H1 (cell line): ENCODE measurements at regions not wholly inside any gene's neighbourhood (a gene's known extent, or its start where the extent isn't known, plus 50 kb on each side); places are given as distances from the start of the nearest gene placed in this dataset.

ENCODE experiments used
- CTCF ChIA-PET: fragments of 300-600 bp; sonication (Branson Sonifier 250); formaldehyde crosslinking; loops from one replicate; lab custom pipeline; 2021; ENCODE audit not compliant: partially characterized antibody; lab: Charles Lee
- POLR2A ChIA-PET: fragments of 300-600 bp; sonication (Branson Sonifier 250); formaldehyde crosslinking; loops from one replicate; lab custom pipeline; 2021; ENCODE audit warnings: inconsistent platforms; ENCODE audit not compliant: partially characterized antibody; lab: Charles Lee
- DNase-seq, 2 experiments: peaks; one replicate each; pipeline versions ENCODE4 v3.0.0 to v3.0.0-alpha.2; 2010 to 2022; ENCODE audit warnings: low spot score in 2 of 2, low read depth in 1 of 2, mixed read lengths in 1 of 2
- FAIRE-seq: peaks from 2 replicates; lab custom pipeline; 2011; peaks lifted over from hg19 to GRCh38; lab: Jason Lieb, UNC
- H2AFZ ChIP-seq: 2 replicates; pipeline ENCODE4 v1.8.1; 2012; ENCODE audit warnings: low read length, inconsistent platforms
- H2AK5ac ChIP-seq: 2 replicates; pipeline ENCODE4 v1.6.1; 2013; ENCODE audit warnings: low read depth, low read length
- H2BK120ac ChIP-seq: replicated peaks from 2 replicates; pipeline ENCODE3; 2013; ENCODE audit warnings: low read depth, low read length, inconsistent platforms
- H2BK12ac ChIP-seq: 2 replicates; pipeline ENCODE4 v1.6.1; 2013; ENCODE audit warnings: low read depth, low read length
- H2BK15ac ChIP-seq: 2 replicates; pipeline ENCODE4 v1.6.1; 2013; ENCODE audit warnings: low read length
- H2BK20ac ChIP-seq: 2 replicates; pipeline ENCODE4 v1.6.1; 2013; ENCODE audit warnings: low read length
- H2BK5ac ChIP-seq: 2 replicates; pipeline ENCODE4 v1.6.1; 2013; ENCODE audit warnings: low read depth, low read length
- H3K14ac ChIP-seq: 2 replicates; pipeline ENCODE4 v1.6.1; 2013; ENCODE audit warnings: inconsistent platforms; ENCODE audit not compliant: insufficient read length
- H3K18ac ChIP-seq: 2 replicates; pipeline ENCODE4 v1.6.1; 2013; ENCODE audit warnings: low read length; ENCODE audit errors: extremely low read depth
- H3K23ac ChIP-seq: 2 replicates; pipeline ENCODE4 v1.6.1; 2013; ENCODE audit warnings: inconsistent platforms; ENCODE audit not compliant: insufficient read length
- H3K23me2 ChIP-seq: 2 replicates; pipeline ENCODE4 v1.6.1; 2013; ENCODE audit warnings: low read depth, low read length
- H3K27ac ChIP-seq: 2 replicates; pipeline ENCODE4 v1.6.1; 2011; ENCODE audit warnings: low read depth, low read length, inconsistent platforms
- H3K27me3 ChIP-seq, 4 experiments: replicated peaks in 1 of 4; 1 replicate in 1 of 4; 2 replicates in 3 of 4; pipeline versions ENCODE4 v1.6.1 to v1.8.1; 2011 to 2013; ENCODE audit warnings: low read length in 3 of 4, mild to moderate bottlenecking in 3 of 4, inconsistent platforms in 2 of 4, mixed read lengths in 2 of 4, moderate library complexity in 1 of 4; ENCODE audit not compliant: control insufficient read depth in 3 of 4, insufficient read depth in 3 of 4; ENCODE audit errors: extremely low read depth in 1 of 4
- H3K36me3 ChIP-seq, 4 experiments: 2 replicates each; pipeline versions ENCODE4 v1.6.1 to v1.8.1; 2011 to 2013; ENCODE audit warnings: mild to moderate bottlenecking in 4 of 4, low read length in 3 of 4, moderate library complexity in 2 of 4, control low read depth in 1 of 4, inconsistent platforms in 1 of 4; ENCODE audit not compliant: insufficient read depth in 4 of 4, control insufficient read depth in 2 of 4
- H3K4ac ChIP-seq: replicated peaks from 2 replicates; pipeline ENCODE3; 2013; ENCODE audit warnings: low read length, low read depth, mixed read lengths, inconsistent platforms; ENCODE audit not compliant: insufficient read length
- H3K4me1 ChIP-seq, 4 experiments: replicated peaks in 1 of 4; 1 replicate in 1 of 4; 2 replicates in 3 of 4; pipeline versions ENCODE4 v1.6.1 to v1.8.1; 2011 to 2013; ENCODE audit warnings: low read length in 3 of 4, inconsistent platforms in 2 of 4, mixed read lengths in 1 of 4; ENCODE audit not compliant: insufficient read depth in 4 of 4, control insufficient read depth in 3 of 4
- H3K4me2 ChIP-seq, 2 experiments: 2 replicates each; pipeline versions ENCODE4 v1.6.1 to v1.8.1; 2011 to 2013; ENCODE audit warnings: low read depth in 2 of 2, low read length in 2 of 2, control low read depth in 1 of 2, inconsistent platforms in 1 of 2, mild to moderate bottlenecking in 1 of 2; ENCODE audit not compliant: insufficient read depth in 1 of 2
- H3K4me3 ChIP-seq, 4 experiments: fragments of 200-600, 300-600 bp in 1 of 4; sonication (generic), shearing (Covaris generic), sonication (Bioruptor Twin) in 1 of 4; 2 replicates each; pipeline versions ENCODE4 v1.5.1 to v1.8.1; 2011 to 2016; ENCODE audit warnings: low read length in 4 of 4, low read depth in 3 of 4, control low read depth in 2 of 4, inconsistent platforms in 2 of 4, mild to moderate bottlenecking in 2 of 4, mixed read lengths in 1 of 4, moderate library complexity in 1 of 4; ENCODE audit not compliant: insufficient read depth in 2 of 4; ENCODE audit errors: extremely low read depth in 1 of 4
- H3K56ac ChIP-seq: replicated peaks from 2 replicates; pipeline ENCODE3; 2013; ENCODE audit warnings: low read depth, mild to moderate bottlenecking, mixed read lengths, low read length, inconsistent platforms; ENCODE audit not compliant: insufficient read length
- H3K79me1 ChIP-seq: 2 replicates; pipeline ENCODE4 v1.6.1; 2013; ENCODE audit warnings: low read depth, low read length, control low read depth
- H3K79me2 ChIP-seq, 2 experiments: 2 replicates each; pipeline versions ENCODE4 v1.6.1 to v1.8.1; 2012 to 2013; ENCODE audit warnings: low read length in 2 of 2, mild to moderate bottlenecking in 2 of 2, inconsistent platforms in 1 of 2; ENCODE audit not compliant: insufficient read depth in 2 of 2, control insufficient read depth in 1 of 2
- H3K9ac ChIP-seq, 4 experiments: replicated peaks in 1 of 4; 1 replicate in 1 of 4; 2 replicates in 3 of 4; pipeline versions ENCODE4 v1.6.1 to v1.8.1; 2011 to 2013; ENCODE audit warnings: low read depth in 3 of 4, low read length in 3 of 4, control low read depth in 2 of 4, mild to moderate bottlenecking in 2 of 4, moderate library complexity in 2 of 4, inconsistent platforms in 1 of 4; ENCODE audit errors: extremely low read depth in 1 of 4
- H3K9me3 ChIP-seq, 2 experiments: 2 replicates each; pipeline versions ENCODE4 v1.6.1 to v1.8.1; 2012 to 2013; ENCODE audit warnings: mild to moderate bottlenecking in 2 of 2, moderate library complexity in 2 of 2, control low read depth in 1 of 2, inconsistent platforms in 1 of 2, low read depth in 1 of 2, low read length in 1 of 2, mixed read lengths in 1 of 2; ENCODE audit not compliant: insufficient read depth in 2 of 2
- H4K20me1 ChIP-seq, 2 experiments: replicated peaks in 1 of 2; 2 replicates each; pipeline versions ENCODE3 to v1.8.1; 2011 to 2013; ENCODE audit warnings: inconsistent platforms in 2 of 2, low read length in 2 of 2, mild to moderate bottlenecking in 1 of 2; ENCODE audit not compliant: insufficient read depth in 2 of 2, control insufficient read depth in 1 of 2
- H4K5ac ChIP-seq: 2 replicates; pipeline ENCODE4 v1.6.1; 2013; ENCODE audit warnings: low read length, low read depth, mixed read lengths, inconsistent platforms; ENCODE audit not compliant: insufficient read length
- H4K8ac ChIP-seq: 2 replicates; pipeline ENCODE4 v1.8.0; 2013; ENCODE audit warnings: mild to moderate bottlenecking, moderate library complexity, low read length, inconsistent platforms; ENCODE audit not compliant: insufficient read depth; ENCODE audit errors: extremely low read depth
- H4K91ac ChIP-seq: replicated peaks from 2 replicates; pipeline ENCODE3; 2013; ENCODE audit warnings: low read length, mixed read lengths, inconsistent platforms; ENCODE audit not compliant: insufficient read length
- BCL11A ChIP-seq, 2 experiments: IDR thresholded peaks; one replicate each; pipeline ENCODE4 v1.6.1; 2011; ENCODE audit warnings: low read depth in 2 of 2, low read length in 2 of 2, mild to moderate bottlenecking in 2 of 2
- CBX5 ChIP-seq: fragments of 300-800, 300-1000 bp; sonication (generic); IDR thresholded peaks from 2 replicates; pipeline ENCODE4 v1.7.1; 2016; ENCODE audit warnings: antibody characterized with exemption, low read length, low read depth
- CBX8 ChIP-seq: fragments of 300-800, 300-1000 bp; sonication (generic); IDR thresholded peaks from 2 replicates; pipeline ENCODE4 v1.7.1; 2016; ENCODE audit warnings: low read depth, low read length, borderline replicate concordance
- GTF2F1 ChIP-seq: IDR thresholded peaks from 2 replicates; pipeline ENCODE4 v1.6.1; 2012; ENCODE audit warnings: low read depth, low read length, improper control_type of control experiment, borderline replicate concordance
- TAF1 ChIP-seq: IDR thresholded peaks from 2 replicates; pipeline ENCODE4 v1.6.1; 2011; ENCODE audit warnings: mild to moderate bottlenecking, low read depth, low read length
- TEAD4 ChIP-seq: IDR thresholded peaks from 2 replicates; pipeline ENCODE4 v1.6.1; 2012; ENCODE audit warnings: low read depth, low read length, inconsistent platforms, mixed read lengths

DNA sequence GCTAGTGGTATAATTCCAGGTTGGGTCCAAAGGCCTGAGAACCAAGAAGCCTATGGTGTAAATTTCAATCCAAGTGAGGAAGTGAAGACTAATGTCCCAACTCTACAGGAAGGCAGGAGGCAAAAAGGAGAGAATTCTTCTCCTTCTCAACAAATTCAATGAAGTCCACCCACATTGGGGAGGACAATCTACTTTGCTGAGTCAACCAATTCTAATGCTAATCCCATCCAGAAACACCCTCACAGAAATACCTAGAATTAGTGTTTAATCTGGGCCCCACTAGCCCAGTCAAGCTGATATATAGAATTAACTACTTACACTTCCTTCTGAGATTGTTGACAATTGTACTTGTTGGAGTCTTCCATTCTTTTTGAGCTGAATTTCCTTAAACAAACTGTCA is 413.2 kb upstream of the PHF14 start:
- Histone ChIP-seq H3K56ac (no peak overlapping the region), H3K23ac (no peak overlapping the region), H3K79me2 (no peaks in the 10 kb centered on the region), H2BK5ac (no peak overlapping the region), H4K8ac (no peak overlapping the region), H2AFZ (no peak overlapping the region), H3K4me2 (no peak overlapping the region), H3K18ac (no peak overlapping the region), H3K36me3 (no peaks in the 10 kb centered on the region), H4K20me1 (no peaks in the 10 kb centered on the region), H3K27me3 (no peaks in the 10 kb centered on the region), H2AK5ac (no peak overlapping the region), H4K5ac (no peak overlapping the region), H3K4me1 (no peaks in the 10 kb centered on the region), H3K14ac (no peak overlapping the region), H3K23me2 (no peaks in the 10 kb centered on the region), H3K79me1 (no peaks in the 10 kb centered on the region), H3K4me3 (no peak overlapping the region), H3K9ac (no peak overlapping the region), H2BK12ac (no peak overlapping the region), H2BK120ac (no peak overlapping the region), H3K9me3 (no peaks in the 10 kb centered on the region), H2BK20ac (no peak overlapping the region), H2BK15ac (no peak overlapping the region), H3K27ac (no peak overlapping the region), H4K91ac (no peak overlapping the region), H3K4ac (no peak overlapping the region)
- no peak for DNase-seq
- CTCF ChIA-PET = no interaction called here
- FAIRE-seq = no peak
- POLR2A ChIA-PET = no interaction called here
- TF ChIP-seq CBX8 = no peak
- TF ChIP-seq TAF1 = no peak
- no peak for TF ChIP-seq TEAD4
- TF ChIP-seq GTF2F1 = no peak
- TF ChIP-seq CBX5 = no peak
- no peak for TF ChIP-seq BCL11A (IDR thresholded peaks at IDR 0.05; ENCODE audit: low read depth in 2 of 2, low read length in 2 of 2)
